Activated CD4-positive, alpha-beta T cell treated with anti-CD3 and anti-CD28 coated beads for 24 hours (primary cell): ENCODE measurements at regions not wholly inside any gene's neighbourhood (a gene's known extent, or its start where the extent isn't known, plus 50 kb on each side); places are given as distances from the start of the nearest gene placed in this dataset.
"Not testable (repeated sequence)": the region's sequence is repeated elsewhere in the genome, so short reads cannot be mapped to it uniquely, and the experiment has no call there.

Source experiments
- DNase-seq, 2 donors: peaks; one replicate each; pipeline ENCODE4 v3.0.0-alpha.2; 2020; ENCODE audit warnings: low read depth in 2 of 2

DNA sequence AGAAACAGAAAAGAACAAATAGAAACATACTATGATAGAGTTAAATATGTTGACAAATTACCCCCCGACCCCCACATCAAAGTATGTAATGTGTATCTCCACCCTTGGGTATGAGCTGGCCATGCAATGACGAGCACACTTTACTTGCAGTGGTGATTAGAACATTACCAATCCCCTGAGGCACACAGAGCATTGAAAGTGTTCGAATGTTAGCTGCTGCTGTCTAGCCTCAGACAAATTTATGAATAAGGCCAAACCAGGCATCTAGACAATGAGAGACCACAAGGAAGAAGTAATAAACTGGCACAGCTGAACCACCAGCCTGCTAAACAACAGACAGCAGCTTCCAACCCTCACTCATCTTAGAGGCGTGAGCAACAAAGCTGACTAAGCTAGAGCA is 380.5 kb downstream of the DSEL start:
- DNase-seq: no peak

DNA sequence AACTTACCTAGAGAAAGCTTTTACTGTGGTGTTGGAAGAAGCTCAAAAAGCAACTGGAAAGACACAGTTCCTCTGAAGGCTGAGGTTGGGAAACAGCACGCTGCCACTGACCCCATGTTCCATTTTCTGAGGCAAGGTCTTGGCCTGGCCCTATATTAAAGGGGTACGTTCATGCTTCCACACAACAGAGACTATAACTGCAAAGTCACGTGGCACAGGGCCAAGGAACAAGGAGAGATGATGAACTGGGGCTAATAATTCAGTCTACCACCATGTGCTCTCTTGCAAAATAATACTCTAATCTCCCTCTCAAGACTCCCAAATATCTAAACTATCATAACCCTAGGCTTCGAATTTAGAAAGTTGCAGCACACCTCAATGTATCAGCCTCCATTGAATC is 381.6 kb downstream of the DSEL start:
- no peak for DNase-seq

DNA sequence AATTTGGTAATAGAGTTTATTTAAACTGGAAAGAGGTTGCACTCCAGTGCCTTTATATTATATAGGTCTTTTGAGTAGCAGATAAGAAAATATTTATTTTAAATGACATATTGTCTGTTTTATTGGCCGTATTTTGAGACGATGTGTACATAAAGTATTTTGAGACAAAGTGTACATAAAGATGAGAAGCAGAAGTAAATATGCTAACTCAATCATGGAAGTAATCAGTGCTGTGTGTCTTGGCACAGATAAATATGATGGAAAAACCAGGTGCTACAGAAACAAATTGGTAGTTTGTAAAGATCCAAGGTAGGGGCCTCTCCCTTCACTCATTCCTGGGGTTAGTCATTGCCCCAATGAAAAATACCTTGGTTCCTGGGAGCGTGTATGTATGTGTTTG is 382.9 kb downstream of the DSEL start:
- DNase-seq: no peak

DNA sequence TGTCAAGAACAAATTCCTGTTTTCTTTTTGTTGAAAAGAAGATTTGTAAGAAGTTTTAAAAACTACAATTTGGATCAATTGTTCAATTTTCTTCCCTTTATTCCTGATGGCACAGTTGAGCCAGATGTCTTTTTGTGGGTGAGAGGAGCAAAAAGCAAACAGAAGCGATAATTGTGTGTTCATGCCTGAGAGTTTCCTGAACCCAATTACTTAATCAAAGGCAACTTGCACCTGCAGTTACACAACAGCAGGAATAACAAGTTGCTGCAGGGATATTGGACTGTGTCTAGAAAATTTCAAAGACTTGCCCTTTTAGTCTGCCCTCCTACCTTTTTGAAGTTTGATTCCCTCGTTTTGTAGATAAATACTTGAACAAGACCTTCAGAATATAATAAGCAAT is 383.6 kb downstream of the DSEL start:
- DNase-seq: no peak

DNA sequence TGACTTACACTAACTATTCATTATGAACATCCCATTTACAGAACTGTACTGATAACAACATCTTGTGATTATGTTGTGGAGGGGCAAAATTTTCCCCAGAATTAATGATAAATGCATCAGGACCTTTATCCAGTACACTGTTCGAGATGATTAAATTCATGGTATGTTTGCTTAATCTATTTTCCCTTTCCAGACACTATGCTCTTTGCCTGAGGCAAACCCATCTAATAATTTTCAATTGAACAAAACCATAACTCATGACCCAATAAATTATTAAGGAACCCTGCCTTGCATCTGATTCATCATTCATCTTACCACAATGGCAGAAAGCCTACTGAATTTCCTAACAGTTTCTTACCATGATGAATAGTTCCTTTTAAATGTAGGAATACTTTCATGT is 385.0 kb downstream of the DSEL start:
- no peak for DNase-seq

GRCh38 chr18:67126751-67127150 is 389.8 kb downstream of the DSEL start:
- DNase-seq: not testable (repeated sequence)

- DNase-seq: no peak
Measured at GRCh38 chr18:67123901-67124300, 392.6 kb downstream of the DSEL start.

DNA sequence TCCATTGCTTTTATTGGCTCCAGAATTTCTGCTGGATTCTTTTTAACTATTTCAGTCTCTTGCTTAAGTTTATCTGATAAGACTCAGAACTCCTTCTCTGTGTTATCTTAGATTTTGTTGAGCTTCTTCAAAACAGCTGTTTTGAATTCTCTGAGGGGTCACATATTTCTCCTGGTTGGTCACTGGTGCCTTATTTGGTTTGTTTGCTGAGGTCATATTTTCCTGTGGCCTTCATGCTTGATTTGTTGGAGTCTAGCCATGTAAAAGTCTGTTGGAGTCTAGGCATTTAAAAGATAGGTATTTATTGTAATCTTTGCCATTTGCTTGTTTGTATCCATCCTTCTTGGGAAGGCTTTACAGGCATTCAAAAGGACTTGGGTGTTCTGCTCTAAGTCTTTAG is 398.7 kb downstream of the DSEL start:
- DNase-seq: no peak

GRCh38 chr18:67109535-67109934 is 407.0 kb downstream of the DSEL start:
- DNase-seq: no peak

- no peak for DNase-seq
Measured at GRCh38 chr18:67108894-67109293, 407.6 kb downstream of the DSEL start.

DNA sequence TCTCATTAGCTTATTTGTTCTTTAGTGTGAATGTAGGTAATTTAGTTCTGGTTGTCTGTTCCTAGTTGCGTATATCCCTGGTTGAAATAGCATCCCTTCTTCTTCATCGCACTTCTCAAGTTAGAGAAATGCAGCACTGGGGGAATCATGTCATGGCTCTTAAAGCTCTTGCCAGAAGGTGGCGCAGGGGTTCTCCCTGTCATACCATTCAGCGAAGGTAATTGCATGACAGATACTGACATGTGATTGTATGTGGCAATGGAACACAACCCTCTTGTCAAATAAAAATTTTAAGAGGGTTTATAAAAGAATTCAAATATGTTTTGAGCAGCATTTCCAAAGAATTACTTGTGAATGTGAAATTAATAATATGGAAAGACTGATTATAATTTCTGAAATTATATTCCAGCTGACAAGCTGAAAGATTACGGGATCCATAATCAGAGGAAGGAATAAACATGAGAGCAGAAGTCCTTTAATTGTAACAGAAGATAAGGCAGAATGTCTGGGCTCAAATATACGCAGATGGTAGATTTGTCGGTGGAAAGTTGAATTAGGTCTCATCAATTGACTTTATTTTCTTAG is 411.7 kb downstream of the DSEL start:
- peak; percentile 14 to 15 for DNase-seq

DNA sequence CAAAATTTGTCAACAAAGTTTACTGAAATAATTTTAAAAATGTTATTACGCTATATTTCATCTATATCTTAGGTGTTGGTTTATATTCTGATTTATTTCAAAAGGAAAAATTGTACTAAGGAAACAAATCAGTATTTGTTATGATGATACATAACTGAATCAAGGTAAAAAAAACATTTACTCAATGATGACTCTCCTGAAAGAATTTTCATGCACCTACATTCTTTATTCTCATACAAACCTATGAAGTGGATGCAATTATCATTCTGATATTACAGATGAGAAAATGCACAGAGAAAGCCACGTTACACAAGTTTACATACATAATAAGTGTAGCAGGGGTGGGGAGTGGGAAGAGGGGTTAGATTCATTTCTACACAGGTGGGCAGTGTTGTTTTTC is 422.4 kb downstream of the DSEL start:
- DNase-seq: no peak

DNA sequence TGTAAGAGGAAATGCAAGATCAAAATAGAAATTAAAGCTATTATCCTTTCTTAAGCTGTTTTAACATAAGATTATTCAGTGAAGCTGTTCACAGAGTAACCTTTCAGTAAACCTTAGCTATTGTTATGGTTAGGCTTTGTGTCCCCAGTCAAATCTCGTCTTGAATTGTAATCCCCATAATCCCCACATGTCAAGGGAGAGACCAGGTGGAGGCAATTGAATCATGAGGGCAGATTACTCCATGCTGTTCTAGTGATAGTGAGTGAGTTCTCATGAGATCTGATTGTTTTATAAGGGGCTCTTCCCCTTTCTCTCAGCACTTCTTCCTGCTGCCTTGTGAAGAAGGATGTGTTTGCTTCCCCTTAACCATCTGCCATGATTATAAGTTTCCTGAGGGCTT is 424.4 kb downstream of the DSEL start:
- DNase-seq: no peak

GRCh38 chr18:67081482-67082211 is 434.9 kb downstream of the DSEL start:
- DNase-seq: no peak

- DNase-seq: no peak
Measured at GRCh38 chr18:67080601-67081000, 435.9 kb downstream of the DSEL start.

- DNase-seq: no peak
Measured at GRCh38 chr18:67074309-67074708, 442.2 kb downstream of the DSEL start.

DNA sequence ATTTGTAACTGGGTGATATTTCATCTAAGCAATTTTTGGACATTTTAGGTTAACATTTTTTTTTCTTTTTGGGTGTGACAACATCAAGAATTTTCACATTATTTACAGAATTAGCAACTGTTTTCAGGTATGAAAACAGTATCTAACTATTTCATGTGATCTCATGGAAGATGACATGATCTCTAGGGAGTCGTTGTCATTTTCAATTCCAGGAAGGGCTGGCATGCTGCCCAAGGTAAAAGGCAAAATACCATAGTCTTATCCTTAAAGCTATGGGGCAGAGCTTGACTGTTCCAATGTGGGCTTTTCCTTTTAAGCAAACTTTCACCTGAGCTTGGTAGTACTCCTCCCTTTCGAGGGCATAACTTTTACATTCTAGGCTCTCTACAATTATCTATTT is 443.7 kb downstream of the DSEL start:
- no peak for DNase-seq

DNA sequence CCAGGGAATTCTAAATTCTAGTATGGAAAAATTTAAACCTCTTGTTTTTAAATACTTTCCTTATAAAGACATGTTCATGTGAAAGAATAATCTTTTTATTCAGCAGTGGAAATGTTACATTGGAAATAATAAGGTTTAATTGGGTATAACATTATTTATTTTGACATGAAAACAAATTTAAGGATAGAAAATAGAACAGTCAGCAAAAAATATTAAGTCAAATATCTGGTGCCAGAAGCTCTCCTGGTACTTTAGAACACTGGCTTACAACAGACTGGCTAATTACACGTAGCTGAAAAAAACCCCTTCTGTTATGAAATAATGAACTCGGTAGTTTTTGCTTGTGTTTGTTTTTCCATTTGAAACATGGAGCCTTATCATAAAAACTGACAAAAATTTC is 447.9 kb downstream of the DSEL start:
- DNase-seq: no peak

GRCh38 chr18:67047334-67047733 is 443.4 kb upstream of the CDH19 start:
- no peak for DNase-seq

GRCh38 chr18:67043276-67043675 is 439.4 kb upstream of the CDH19 start:
- no peak for DNase-seq

DNA sequence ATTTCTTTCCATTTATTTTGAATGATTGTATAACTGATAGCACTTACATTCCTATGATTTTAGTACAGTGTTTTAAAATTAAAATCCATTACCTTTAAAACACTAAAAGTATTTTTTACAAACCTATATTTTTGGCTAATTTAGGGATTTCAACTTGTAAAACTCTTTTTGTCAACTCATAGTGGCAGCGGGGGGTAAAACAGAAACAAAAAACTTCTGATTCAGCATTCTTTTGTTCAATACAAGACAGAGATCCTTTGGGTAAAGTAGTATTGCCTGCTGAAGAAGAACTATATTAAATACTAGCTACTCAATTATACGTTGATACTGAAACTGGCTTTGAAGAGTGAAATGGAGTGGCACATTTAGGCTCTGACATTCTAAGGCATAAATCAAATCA is 437.4 kb upstream of the CDH19 start:
- no peak for DNase-seq

DNA sequence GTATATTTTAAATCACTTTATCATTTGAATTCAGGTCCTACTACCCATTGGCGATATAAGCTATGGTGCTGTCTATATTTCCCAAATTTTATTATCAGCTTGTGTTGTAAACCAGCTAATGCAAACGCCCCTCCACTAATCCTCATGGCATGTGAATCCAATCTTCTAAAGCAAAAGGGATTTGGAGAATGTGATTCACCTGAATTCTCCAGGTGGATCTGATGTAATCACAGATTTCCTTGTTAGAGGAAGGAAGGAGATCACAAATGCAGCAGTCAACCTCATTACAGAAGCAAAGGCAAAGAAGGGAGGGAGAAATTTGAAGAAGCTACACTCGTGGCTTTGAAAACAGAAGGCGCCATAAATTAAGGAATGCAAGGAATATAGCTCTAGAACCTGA is 431.1 kb upstream of the CDH19 start:
- no peak for DNase-seq

GRCh38 chr18:67023059-67023458 is 419.2 kb upstream of the CDH19 start:
- no peak for DNase-seq

DNA sequence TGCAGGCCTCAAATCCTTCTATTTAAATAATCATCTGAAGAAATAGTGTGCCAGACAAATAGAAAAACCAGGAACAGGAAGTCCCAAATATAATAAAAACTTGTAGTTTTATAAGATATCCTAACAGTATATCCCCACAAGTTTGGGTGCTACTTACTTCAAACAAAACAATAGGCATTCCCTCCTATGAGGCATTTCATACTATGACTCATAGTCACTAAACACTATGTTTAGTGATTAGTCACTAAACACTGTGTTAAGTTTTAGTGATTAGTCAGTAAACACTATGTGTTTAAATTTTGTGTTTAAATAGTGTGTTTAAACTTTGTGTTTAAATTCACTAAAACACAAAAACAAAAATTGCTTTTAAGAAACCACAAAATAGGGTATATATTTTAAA is 407.0 kb upstream of the CDH19 start:
- DNase-seq: no peak
